Stimulated activated CD8-positive, alpha-beta memory T cell treated with anti-CD3 and anti-CD28 coated beads, Interleukin-2, amount 100 ng/mL, for 1 hour (primary cell): ENCODE measurements at regions not wholly inside any gene's neighbourhood (a gene's known extent, or its start where the extent isn't known, plus 50 kb on each side); places are given as distances from the start of the nearest gene placed in this dataset.

Experiments used
- DNase-seq, 2 donors: peaks; one replicate each; pipeline ENCODE4 v3.0.0-alpha.2; 2020; ENCODE audit warnings: low read depth in 2 of 2

- no peak for DNase-seq
Observed at GRCh38 chr7:130912082-130912861, 178.3 kb upstream of the KLF14 start.

GRCh38 chr7:130912862-130913638 is 179.0 kb upstream of the KLF14 start:
- peak; percentile 54 to 63 for DNase-seq

- DNase-seq = no peak
Observed at GRCh38 chr7:130913639-130914553, 179.9 kb upstream of the KLF14 start.

- no peak for DNase-seq
Observed at GRCh38 chr7:130914554-130915294, 180.7 kb upstream of the KLF14 start.

- no peak for DNase-seq
Observed at GRCh38 chr7:130917669-130918128, 183.7 kb upstream of the KLF14 start.

DNA sequence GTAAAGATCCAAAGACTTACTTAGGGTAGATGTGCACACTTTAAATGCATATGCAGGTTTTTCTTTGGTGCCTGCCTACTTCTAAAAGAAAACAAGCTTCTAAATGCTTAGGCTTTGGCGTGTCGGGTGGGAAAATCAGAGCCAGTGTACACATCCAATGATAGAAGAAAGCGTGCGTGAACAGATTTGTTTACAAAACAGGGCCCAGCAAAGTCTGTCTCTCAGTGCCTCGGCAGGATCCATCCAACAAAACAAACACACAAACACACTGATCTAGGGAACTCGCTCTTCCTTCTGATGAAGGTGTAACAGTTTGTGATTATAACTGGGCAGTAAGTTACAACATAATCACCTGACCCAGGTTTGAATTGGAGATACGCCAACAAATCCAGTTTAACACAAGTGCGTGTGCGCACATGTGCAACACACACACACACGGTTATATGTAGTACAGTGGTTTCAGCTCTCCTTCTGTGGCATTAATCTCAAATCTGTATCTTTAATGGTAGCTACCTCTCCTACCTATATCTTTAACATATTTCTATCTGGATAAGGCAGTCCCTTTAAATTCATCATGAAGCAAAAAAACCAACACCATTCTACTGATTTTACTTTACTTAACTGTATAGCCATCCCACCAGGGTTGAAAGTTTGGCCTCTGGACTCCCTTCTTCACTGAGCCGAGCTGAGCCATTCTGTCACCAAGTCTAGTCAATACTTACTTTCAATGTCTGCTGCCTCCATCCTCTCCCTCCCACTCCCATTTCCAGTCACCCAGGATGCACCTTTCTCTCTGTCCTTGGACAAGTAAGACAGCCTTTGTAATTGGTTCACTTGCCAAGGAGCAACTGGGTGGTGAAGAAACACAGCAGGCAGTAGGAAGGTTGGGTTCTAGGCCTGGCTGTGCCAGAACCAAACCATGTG is 184.4 kb upstream of the KLF14 start:
- no peak for DNase-seq

GRCh38 chr7:130919316-130920103 is 185.5 kb upstream of the KLF14 start:
- DNase-seq = no peak

GRCh38 chr7:130920122-130920521 is 186.1 kb upstream of the KLF14 start:
- no peak for DNase-seq

DNA sequence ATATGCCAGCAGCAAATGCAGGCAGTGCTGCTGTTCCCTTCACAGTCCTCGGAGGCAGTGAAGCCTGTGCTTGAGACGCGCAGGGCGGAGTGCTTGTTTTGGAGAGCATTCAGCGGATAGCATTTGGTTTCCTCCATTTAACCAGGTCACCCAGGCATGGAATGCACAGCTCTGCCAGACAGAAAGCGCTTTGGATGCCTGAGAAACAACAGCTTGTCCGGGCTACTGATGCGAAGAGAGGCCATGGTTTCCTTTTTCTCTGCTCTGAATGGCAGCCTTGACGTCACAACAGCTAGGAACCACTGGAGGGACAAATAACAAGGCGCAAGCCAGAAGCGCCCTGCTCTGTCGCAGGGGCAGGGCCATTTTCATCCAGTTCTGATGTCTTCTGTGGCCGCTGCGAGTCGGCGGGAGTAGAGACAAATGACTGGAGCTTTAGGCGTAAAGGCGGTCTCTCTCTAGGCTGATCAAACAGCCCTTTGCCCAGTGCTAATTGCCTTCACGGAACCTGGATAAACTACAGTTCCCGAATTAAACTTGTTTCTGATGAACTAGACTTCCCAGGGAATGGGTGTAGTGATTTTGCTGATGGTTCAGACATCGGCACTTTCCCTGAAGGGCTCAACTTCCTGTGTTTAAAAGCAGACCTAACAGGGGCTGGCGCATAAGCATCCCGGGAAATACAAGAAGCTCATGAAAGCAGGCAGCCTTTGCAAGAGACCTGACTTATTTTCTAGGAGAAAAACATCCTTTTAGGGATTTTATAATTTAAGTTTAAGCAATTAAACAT is 187.6 kb upstream of the KLF14 start:
- DNase-seq = no peak

- DNase-seq = no peak
Observed at GRCh38 chr7:130922206-130923112, 188.5 kb upstream of the KLF14 start.

GRCh38 chr7:130923365-130923764 is 189.4 kb upstream of the KLF14 start:
- no peak for DNase-seq

GRCh38 chr7:130923930-130924329 is 189.9 kb upstream of the KLF14 start:
- DNase-seq = no peak

DNA sequence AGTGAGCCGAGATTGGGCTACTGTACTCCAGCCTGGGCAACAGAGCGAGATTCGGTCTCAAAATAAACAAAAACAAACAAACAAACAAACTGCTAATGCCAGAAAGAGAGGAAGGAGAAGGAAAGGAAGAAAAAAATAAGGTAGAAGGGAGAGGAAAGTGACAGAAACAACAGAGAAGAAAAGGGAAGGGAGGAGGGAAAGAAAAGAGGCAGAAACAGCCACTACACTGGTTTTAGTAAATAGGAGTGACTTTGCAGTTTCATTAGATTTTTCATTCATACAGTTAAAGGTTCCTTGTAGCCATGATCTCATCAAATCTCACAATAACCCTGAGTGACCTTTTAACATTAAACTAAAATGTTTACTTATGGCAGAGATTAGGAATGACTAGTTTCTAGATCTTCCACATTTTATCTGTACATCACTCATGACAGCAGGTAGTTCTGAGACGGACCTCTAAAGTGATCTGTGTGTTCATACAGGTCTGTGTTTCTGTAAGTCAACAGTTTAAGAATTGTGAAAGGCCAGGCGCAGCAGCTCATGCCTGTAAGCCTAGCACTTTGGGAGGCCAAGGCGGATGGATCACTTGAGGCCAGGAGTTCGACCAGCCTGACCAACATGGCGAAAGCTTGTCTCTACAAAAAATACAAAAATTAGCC is 191.3 kb upstream of the KLF14 start:
- no peak for DNase-seq

DNA sequence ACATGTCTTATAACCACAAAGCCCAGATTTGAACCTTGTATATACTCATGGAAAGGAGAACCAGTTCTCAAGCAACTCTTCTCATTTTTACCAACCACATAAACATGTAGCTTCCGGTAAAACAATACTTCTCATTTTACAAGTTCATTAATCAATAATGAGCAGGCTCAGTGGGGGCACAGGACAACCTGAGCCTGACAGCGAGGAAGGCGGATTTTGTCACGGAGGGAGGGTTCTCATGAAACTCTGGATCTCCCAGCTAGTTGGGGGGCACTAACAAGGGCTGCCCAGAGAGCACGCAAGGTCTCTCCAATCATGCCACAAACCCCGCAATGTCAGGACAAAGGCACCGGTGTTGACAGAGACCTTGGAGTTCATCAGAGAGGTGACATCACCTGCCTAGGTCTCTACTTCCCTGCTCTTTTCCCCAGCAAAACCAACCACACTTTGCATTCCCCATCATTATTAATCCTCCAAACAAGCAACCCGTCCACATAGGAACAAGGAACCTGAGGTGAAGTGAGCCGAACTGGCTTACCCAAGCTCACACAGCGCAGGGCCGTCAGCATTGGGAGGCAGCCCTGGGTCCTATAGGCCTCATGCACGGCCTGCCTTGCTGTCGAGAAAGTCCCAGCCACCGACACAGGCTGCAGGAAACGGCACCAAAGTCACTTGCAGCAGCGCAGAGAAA is 192.1 kb upstream of the KLF14 start:
- DNase-seq = no peak

DNA sequence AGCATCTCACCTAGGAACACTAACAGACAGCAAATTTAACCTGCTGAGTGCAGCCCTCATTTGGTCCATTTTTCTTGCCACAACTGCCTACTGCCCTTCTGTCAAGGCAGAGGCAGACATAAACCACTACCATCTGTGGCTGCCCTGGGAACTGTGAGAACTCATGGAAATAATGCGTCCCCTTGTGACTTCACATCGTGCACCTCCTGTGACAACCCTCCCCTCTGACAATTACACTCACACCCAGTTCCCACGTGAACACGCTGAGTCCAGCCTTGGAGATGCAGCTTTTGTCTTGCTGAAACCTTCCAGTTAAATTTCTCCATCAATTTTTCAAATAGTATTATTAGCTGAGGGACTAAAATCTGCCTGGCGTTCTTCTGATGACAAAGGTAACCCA is 193.1 kb upstream of the KLF14 start:
- DNase-seq = no peak

GRCh38 chr7:130927564-130927963 is 193.6 kb upstream of the KLF14 start:
- no peak for DNase-seq
